Peyer's patch (tissue), 4 donors: ENCODE measurements at regions not wholly inside any gene's neighbourhood (a gene's known extent, or its start where the extent isn't known, plus 50 kb on each side); places are given as distances from the start of the nearest gene placed in this dataset.

ENCODE experiments used
- CTCF ChIP-seq, 6 experiments: fragments of 450-650 bp in 4 of 6; fragments of 200-600 bp in 2 of 6; sonication (generic) in 1 of 6; IDR thresholded peaks; one replicate each; pipeline ENCODE4 v1.5.1; 2017 to 2019; ENCODE audit warnings: antibody characterized with exemption in 6 of 6, mild to moderate bottlenecking in 3 of 6, moderate library complexity in 1 of 6
- POLR2A ChIP-seq, 2 donors: fragments of 450-650 bp; IDR thresholded peaks; one replicate each; pipeline ENCODE4 v1.5.1; 2017; ENCODE audit warnings: antibody characterized with exemption in 2 of 2, mild to moderate bottlenecking in 2 of 2, moderate library complexity in 2 of 2

GRCh38 chr14:29016050-29016900, 249.7 kb downstream of the FOXG1 start:
- TF ChIP-seq CTCF (IDR thresholded peaks at IDR 0.05) = peak in 4 of 6 experiments; percentile 17 to 50 (median 19)
- no peak for TF ChIP-seq POLR2A (IDR thresholded peaks at IDR 0.05)
